ENCODE measurements at regions not wholly inside any gene's neighbourhood (a gene's known extent, or its start where the extent isn't known, plus 50 kb on each side); places are given as distances from the start of the nearest gene placed in this dataset.

DNA sequence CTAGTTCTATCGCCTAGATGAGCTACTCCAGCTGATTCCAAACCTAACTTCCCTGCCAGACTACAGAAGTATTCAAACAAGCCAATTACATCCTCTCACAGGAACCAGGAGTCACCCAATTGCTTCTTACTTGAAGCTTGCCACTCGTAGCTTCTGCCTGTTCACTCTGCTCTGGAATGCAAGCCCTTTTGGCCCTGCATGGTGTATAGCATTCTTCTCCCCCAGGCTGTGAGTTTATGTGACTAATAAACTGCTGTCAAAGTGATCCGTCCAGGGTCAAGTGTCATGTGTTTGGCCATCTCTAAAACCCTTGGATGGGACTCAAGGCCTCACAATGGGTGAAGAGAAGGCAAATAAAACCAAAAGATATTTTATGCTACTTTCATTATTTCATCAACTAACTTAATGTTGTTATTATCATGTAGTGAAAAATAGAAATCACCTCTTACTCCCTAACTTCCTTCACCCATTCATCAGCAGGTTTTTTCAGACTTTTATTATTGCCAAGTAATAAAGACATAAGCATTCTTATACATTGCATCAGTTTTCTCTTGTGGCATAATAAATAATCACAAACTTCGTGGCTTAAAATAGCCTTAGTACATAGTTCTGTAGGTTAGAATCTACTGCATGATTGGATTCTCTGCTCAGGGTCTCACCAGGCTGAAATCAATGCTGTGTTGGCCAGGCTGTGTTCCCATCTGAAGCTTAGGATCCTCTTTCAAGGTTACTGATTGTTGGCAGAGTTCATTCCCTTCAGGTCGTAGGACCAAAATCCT is 1981.7 kb upstream of the FLRT2 start:
- no peak overlapping the region for H3K27ac Mint-ChIP-seq
- TF ChIP-seq NR3C1 (CRISPR knock-in tag; conservative IDR thresholded peaks at IDR 0.05; ENCODE audit: low read depth): no peak
- TF ChIP-seq, protein P1, sequence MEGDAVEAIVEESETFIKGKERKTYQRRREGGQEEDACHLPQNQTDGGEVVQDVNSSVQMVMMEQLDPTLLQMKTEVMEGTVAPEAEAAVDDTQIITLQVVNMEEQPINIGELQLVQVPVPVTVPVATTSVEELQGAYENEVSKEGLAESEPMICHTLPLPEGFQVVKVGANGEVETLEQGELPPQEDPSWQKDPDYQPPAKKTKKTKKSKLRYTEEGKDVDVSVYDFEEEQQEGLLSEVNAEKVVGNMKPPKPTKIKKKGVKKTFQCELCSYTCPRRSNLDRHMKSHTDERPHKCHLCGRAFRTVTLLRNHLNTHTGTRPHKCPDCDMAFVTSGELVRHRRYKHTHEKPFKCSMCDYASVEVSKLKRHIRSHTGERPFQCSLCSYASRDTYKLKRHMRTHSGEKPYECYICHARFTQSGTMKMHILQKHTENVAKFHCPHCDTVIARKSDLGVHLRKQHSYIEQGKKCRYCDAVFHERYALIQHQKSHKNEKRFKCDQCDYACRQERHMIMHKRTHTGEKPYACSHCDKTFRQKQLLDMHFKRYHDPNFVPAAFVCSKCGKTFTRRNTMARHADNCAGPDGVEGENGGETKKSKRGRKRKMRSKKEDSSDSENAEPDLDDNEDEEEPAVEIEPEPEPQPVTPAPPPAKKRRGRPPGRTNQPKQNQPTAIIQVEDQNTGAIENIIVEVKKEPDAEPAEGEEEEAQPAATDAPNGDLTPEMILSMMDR (IDR thresholded peaks at IDR 0.05): no peak
- TF ChIP-seq, protein P2, sequence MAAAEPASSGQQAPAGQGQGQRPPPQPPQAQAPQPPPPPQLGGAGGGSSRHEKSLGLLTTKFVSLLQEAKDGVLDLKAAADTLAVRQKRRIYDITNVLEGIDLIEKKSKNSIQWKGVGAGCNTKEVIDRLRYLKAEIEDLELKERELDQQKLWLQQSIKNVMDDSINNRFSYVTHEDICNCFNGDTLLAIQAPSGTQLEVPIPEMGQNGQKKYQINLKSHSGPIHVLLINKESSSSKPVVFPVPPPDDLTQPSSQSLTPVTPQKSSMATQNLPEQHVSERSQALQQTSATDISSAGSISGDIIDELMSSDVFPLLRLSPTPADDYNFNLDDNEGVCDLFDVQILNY (CRISPR knock-in tag; IDR thresholded peaks at IDR 0.05): no peak
- TF ChIP-seq HMGA2 (CRISPR knock-in tag; IDR thresholded peaks at IDR 0.05): no peak
- TF ChIP-seq ZNF219 (CRISPR knock-in tag; IDR thresholded peaks at IDR 0.05; ENCODE audit: borderline replicate concordance): no peak
- no peak for TF ChIP-seq KAT7 (CRISPR knock-in tag; IDR thresholded peaks at IDR 0.05; ENCODE audit: borderline replicate concordance)
- TF ChIP-seq, protein P3, sequence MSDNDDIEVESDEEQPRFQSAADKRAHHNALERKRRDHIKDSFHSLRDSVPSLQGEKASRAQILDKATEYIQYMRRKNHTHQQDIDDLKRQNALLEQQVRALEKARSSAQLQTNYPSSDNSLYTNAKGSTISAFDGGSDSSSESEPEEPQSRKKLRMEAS (CRISPR knock-in tag; IDR thresholded peaks at IDR 0.05): no peak
- no peak for TF ChIP-seq MYBL2 (CRISPR knock-in tag; IDR thresholded peaks at IDR 0.05)
- TF ChIP-seq E2F4 (CRISPR knock-in tag; IDR thresholded peaks at IDR 0.05; ENCODE audit: borderline replicate concordance, low read depth): no peak
- TF ChIP-seq, protein P4, sequence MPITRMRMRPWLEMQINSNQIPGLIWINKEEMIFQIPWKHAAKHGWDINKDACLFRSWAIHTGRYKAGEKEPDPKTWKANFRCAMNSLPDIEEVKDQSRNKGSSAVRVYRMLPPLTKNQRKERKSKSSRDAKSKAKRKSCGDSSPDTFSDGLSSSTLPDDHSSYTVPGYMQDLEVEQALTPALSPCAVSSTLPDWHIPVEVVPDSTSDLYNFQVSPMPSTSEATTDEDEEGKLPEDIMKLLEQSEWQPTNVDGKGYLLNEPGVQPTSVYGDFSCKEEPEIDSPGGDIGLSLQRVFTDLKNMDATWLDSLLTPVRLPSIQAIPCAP (CRISPR knock-in tag; IDR thresholded peaks at IDR 0.05): no peak
- no peak for TF ChIP-seq ATF1 (CRISPR knock-in tag; IDR thresholded peaks at IDR 0.05)
- no peak for TF ChIP-seq ARID4B (CRISPR knock-in tag; IDR thresholded peaks at IDR 0.05; ENCODE audit: borderline replicate concordance)
- TF ChIP-seq PRRX2 (CRISPR knock-in tag; IDR thresholded peaks at IDR 0.05): no peak
- TF ChIP-seq, protein P5, sequence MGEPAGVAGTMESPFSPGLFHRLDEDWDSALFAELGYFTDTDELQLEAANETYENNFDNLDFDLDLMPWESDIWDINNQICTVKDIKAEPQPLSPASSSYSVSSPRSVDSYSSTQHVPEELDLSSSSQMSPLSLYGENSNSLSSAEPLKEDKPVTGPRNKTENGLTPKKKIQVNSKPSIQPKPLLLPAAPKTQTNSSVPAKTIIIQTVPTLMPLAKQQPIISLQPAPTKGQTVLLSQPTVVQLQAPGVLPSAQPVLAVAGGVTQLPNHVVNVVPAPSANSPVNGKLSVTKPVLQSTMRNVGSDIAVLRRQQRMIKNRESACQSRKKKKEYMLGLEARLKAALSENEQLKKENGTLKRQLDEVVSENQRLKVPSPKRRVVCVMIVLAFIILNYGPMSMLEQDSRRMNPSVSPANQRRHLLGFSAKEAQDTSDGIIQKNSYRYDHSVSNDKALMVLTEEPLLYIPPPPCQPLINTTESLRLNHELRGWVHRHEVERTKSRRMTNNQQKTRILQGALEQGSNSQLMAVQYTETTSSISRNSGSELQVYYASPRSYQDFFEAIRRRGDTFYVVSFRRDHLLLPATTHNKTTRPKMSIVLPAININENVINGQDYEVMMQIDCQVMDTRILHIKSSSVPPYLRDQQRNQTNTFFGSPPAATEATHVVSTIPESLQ (CRISPR knock-in tag; IDR thresholded peaks at IDR 0.05): no peak
- DNase-seq (ENCODE audit: low spot score) (no peak), ATAC-seq (no peak)
- no peaks in the 10 kb centered on the region for H3K9me3 Mint-ChIP-seq
- ChIA-PET CTCF (no interaction called here), POLR2A (no interaction called here)
- H3K36me3 Mint-ChIP-seq: no peaks in the 10 kb centered on the region
- no peak overlapping the region for H3K4me3 Mint-ChIP-seq
- no peaks in the 10 kb centered on the region for H3K4me1 Mint-ChIP-seq
- H3K27me3 Mint-ChIP-seq (ENCODE audit: low read depth): no peaks in the 10 kb centered on the region

Data from WTC11 (cell line).